Sigmoid colon (tissue), 6 donors: ENCODE measurements at regions not wholly inside any gene's neighbourhood (a gene's known extent, or its start where the extent isn't known, plus 50 kb on each side); places are given as distances from the start of the nearest gene placed in this dataset.

Experiments
- DNase-seq: peaks from one replicate; pipeline ENCODE4 v3.0.0-alpha.2; 2019
- H3K27ac ChIP-seq, 4 donors: fragments of 200-600 bp; sonication (generic); one replicate each; pipeline ENCODE4 v1.5.1; 2016 to 2019; ENCODE audit warnings: mild to moderate bottlenecking in 1 of 4
- H3K27me3 ChIP-seq, 3 donors: fragments of 200-600 bp; sonication (generic); one replicate each; pipeline ENCODE4 v1.5.1; 2019; ENCODE audit warnings: mild to moderate bottlenecking in 1 of 3
- H3K36me3 ChIP-seq, 4 donors: fragments of 200-600 bp; sonication (generic); one replicate each; pipeline ENCODE4 v1.5.1; 2016 to 2019
- H3K4me1 ChIP-seq, 4 donors: fragments of 200-600 bp; sonication (generic); one replicate each; pipeline ENCODE4 v1.5.1; 2017 to 2019
- H3K4me3 ChIP-seq, 4 donors: fragments of 200-600 bp; sonication (generic); one replicate each; pipeline ENCODE4 v1.5.1; 2017 to 2019; ENCODE audit warnings: mild to moderate bottlenecking in 2 of 4, moderate library complexity in 1 of 4
- H3K9me3 ChIP-seq, 4 donors: fragments of 200-600 bp in 3 of 4; sonication (generic) in 3 of 4; one replicate each; pipeline versions ENCODE4 v1.5.1 to v1.6.1; 2013 to 2019
- CTCF ChIP-seq, 4 experiments: fragments of 450-650 bp in 3 of 4; fragments of 200-600 bp in 1 of 4; IDR thresholded peaks; one replicate each; pipeline ENCODE4 v1.5.1; 2016 to 2019; ENCODE audit warnings: antibody characterized with exemption in 4 of 4, mild to moderate bottlenecking in 3 of 4, moderate library complexity in 2 of 4
- EP300 ChIP-seq, 4 donors: sonication (generic); formaldehyde crosslinking; IDR thresholded peaks; one replicate each; pipeline ENCODE4 v1.6.1; 2017; ENCODE audit warnings: antibody characterized with exemption in 4 of 4
- POLR2A ChIP-seq, 2 donors: fragments of 450-650 bp; IDR thresholded peaks; one replicate each; pipeline ENCODE4 v1.6.1; 2016; ENCODE audit warnings: antibody characterized with exemption in 2 of 2, mild to moderate bottlenecking in 2 of 2, moderate library complexity in 2 of 2
- POLR2AphosphoS5 ChIP-seq, 4 donors: sonication (generic); formaldehyde crosslinking; IDR thresholded peaks; one replicate each; pipeline ENCODE4 v1.6.1; 2017; ENCODE audit warnings: antibody characterized with exemption in 4 of 4
- WGBS, 2 donors: extraction: QIAGEN DNeasy Blood & Tissue Kit; methylation state at CpG; one replicate each; pipeline ENCODE4 v1.1.7; 2013; 5-methylcytosine and 5-hydroxymethylcytosine counted together
- intact Hi-C: fragments of 100-400 bp; cut with DNase I; formaldehyde crosslinking; loops from one replicate; pipeline ENCODE4 v1.15.1; 2023
- donor health status: healthy with polysubstance abuse.
- donor health status: healthy.

- no peaks in the 10 kb centered on the region for H3K36me3 ChIP-seq
- H3K27me3 ChIP-seq: no peaks in the 10 kb centered on the region
- H3K4me1 ChIP-seq: no peaks in the 10 kb centered on the region
- intact Hi-C loops: no loop called here
- H3K27ac ChIP-seq: no peak overlapping the region
- H3K4me3 ChIP-seq: no peak overlapping the region
- TF ChIP-seq POLR2A (IDR thresholded peaks at IDR 0.05) (no peak), EP300 (IDR thresholded peaks at IDR 0.05) (no peak), CTCF (IDR thresholded peaks at IDR 0.05) (no peak), POLR2AphosphoS5 (IDR thresholded peaks at IDR 0.05) (no peak)
- 81 to 86% methylated on average over 2 of the region's 2 CpGs for WGBS, 2 donors
- no peak for DNase-seq
- peaks cover 0 to 3% (median 0%) of the 10 kb centered on the region in 4 donors for H3K9me3 ChIP-seq
Observed at GRCh38 chr4:38343608-38344007, 320.4 kb upstream of the KLF3 start.

GRCh38 chr4:38344929-38345328 is 319.1 kb upstream of the KLF3 start:
- intact Hi-C loops: no loop called here
- no peak for DNase-seq
- Histone ChIP-seq H3K4me1 (no peaks in the 10 kb centered on the region), H3K27ac (no peak overlapping the region), H3K9me3 (no peaks in the 10 kb centered on the region), H3K36me3 (no peaks in the 10 kb centered on the region), H3K27me3 (no peaks in the 10 kb centered on the region), H3K4me3 (no peak overlapping the region)
- 56 to 66% methylated on average over 1 of the region's 1 CpG for WGBS, 2 donors
- no peak for TF ChIP-seq CTCF (IDR thresholded peaks at IDR 0.05)
- TF ChIP-seq POLR2AphosphoS5 (IDR thresholded peaks at IDR 0.05): no peak
- TF ChIP-seq EP300 (IDR thresholded peaks at IDR 0.05): no peak
- no peak for TF ChIP-seq POLR2A (IDR thresholded peaks at IDR 0.05)

- Histone ChIP-seq H3K4me1 (no peaks in the 10 kb centered on the region), H3K36me3 (no peaks in the 10 kb centered on the region), H3K27ac (no peak overlapping the region), H3K4me3 (no peak overlapping the region), H3K9me3 (no peaks in the 10 kb centered on the region), H3K27me3 (no peaks in the 10 kb centered on the region)
- WGBS, 2 donors: 79 to 90% methylated on average over 3 of the region's 3 CpGs
- intact Hi-C loops: no loop called here
- TF ChIP-seq EP300 (IDR thresholded peaks at IDR 0.05): no peak
- TF ChIP-seq POLR2AphosphoS5 (IDR thresholded peaks at IDR 0.05): no peak
- DNase-seq: no peak
Observed at GRCh38 chr4:38347251-38347650, 316.7 kb upstream of the KLF3 start.

GRCh38 chr4:38354421-38354820 is 309.6 kb upstream of the KLF3 start:
- DNase-seq: no peak
- Histone ChIP-seq H3K4me1 (no peaks in the 10 kb centered on the region), H3K27me3 (no peaks in the 10 kb centered on the region), H3K4me3 (no peak overlapping the region), H3K27ac (no peak overlapping the region), H3K36me3 (no peaks in the 10 kb centered on the region), H3K9me3 (no peaks in the 10 kb centered on the region)
- TF ChIP-seq POLR2AphosphoS5 (IDR thresholded peaks at IDR 0.05) (no peak), POLR2A (IDR thresholded peaks at IDR 0.05) (no peak), CTCF (IDR thresholded peaks at IDR 0.05) (no peak), EP300 (IDR thresholded peaks at IDR 0.05) (no peak)
- intact Hi-C loops: no loop called here
- 94% methylated on average over 1 of the region's 1 CpG for WGBS, 2 donors

GRCh38 chr4:38354872-38355271 is 309.1 kb upstream of the KLF3 start:
- H3K27me3 ChIP-seq: no peaks in the 10 kb centered on the region
- intact Hi-C loops: no loop called here
- H3K9me3 ChIP-seq: no peaks in the 10 kb centered on the region
- H3K4me1 ChIP-seq: no peaks in the 10 kb centered on the region
- WGBS, 2 donors: 92 to 94% methylated on average over 5 of the region's 5 CpGs
- DNase-seq: no peak
- H3K4me3 ChIP-seq: no peak overlapping the region
- no peak overlapping the region for H3K27ac ChIP-seq
- no peaks in the 10 kb centered on the region for H3K36me3 ChIP-seq
- TF ChIP-seq CTCF (IDR thresholded peaks at IDR 0.05): no peak
- TF ChIP-seq POLR2A (IDR thresholded peaks at IDR 0.05): no peak
- TF ChIP-seq EP300 (IDR thresholded peaks at IDR 0.05): no peak
- TF ChIP-seq POLR2AphosphoS5 (IDR thresholded peaks at IDR 0.05): no peak
